ENCODE measurements at regions not wholly inside any gene's neighbourhood (a gene's known extent, or its start where the extent isn't known, plus 50 kb on each side); places are given as distances from the start of the nearest gene placed in this dataset.

DNA sequence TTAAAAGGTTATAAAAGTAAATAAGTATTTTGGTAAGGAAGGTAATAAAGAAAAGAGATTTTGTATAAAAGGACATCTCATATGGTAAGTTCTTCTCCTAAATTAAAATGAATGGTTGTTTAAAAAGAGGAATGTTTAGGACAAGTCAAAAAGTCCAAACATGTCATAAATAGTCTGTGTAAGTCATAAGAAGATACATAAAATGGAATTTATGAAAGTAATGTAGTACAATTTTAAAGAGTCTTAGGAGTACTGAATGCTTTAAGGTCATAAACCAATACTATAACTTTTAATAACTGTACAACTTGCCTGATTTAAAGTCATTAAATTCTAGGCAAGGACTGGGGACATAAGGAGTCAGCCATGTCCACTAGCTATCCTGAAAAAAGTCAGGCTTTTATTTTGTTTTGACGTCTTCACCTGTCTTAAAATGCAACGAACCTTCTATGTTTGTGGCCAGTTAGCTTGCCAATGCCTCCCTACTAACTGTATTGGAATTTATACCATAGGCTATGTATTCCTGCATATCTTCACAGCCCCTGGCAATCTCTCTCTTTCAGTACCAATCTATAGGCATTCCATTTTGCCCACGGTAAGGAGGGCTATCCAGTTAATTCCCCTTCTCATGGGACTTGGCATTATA, 312.3 kb upstream of the LRRTM4 start:
- BruUV-seq (replicated peaks) = no TSS peak
- dilution Hi-C loops (cut with HindIII; ENCODE audit: low sequenced_read_pairs, unreplicated experiment) = no loop called here
- H2BK120ac ChIP-seq (ENCODE audit: low read depth, low read length) = no peak overlapping the region

More for the DNA sequence above, 312.3 kb upstream of the LRRTM4 start:
- no peak overlapping the region for H3K4me3 ChIP-seq (ENCODE audit: insufficient read depth, low read depth, low read length)
- ATAC-seq (ENCODE audit: low read depth) (no peak), DNase-seq (no peak)
- no peak overlapping the region for H4K5ac ChIP-seq (ENCODE audit: low read depth, low read length)
- ChIA-PET POLR2A (ENCODE audit: unreplicated experiment) (no interaction called here), CTCF (no interaction called here)
- no peak for TF ChIP-seq CEBPB (IDR thresholded peaks at IDR 0.05; ENCODE audit: low read depth, low read length)
- no peak for TF ChIP-seq MAFK (IDR thresholded peaks at IDR 0.05; ENCODE audit: low read depth, low read length)
- no peak for TF ChIP-seq MAZ (IDR thresholded peaks at IDR 0.05; ENCODE audit: borderline replicate concordance, low read depth, low read length)
- no peak for TF ChIP-seq POLR2A (IDR thresholded peaks at IDR 0.05; ENCODE audit: low read depth, low read length)
- no peak for TF ChIP-seq RCOR1 (IDR thresholded peaks at IDR 0.05; ENCODE audit: insufficient replicate concordance, low read length)
- TF ChIP-seq, protein P1, sequence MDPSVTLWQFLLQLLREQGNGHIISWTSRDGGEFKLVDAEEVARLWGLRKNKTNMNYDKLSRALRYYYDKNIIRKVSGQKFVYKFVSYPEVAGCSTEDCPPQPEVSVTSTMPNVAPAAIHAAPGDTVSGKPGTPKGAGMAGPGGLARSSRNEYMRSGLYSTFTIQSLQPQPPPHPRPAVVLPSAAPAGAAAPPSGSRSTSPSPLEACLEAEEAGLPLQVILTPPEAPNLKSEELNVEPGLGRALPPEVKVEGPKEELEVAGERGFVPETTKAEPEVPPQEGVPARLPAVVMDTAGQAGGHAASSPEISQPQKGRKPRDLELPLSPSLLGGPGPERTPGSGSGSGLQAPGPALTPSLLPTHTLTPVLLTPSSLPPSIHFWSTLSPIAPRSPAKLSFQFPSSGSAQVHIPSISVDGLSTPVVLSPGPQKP (IDR thresholded peaks at IDR 0.05; ENCODE audit: borderline replicate concordance, low read depth, low read length) = no peak
- TF ChIP-seq BHLHE40 (IDR thresholded peaks at IDR 0.05; ENCODE audit: low read depth, low read length) = no peak
- TF ChIP-seq MXI1 (IDR thresholded peaks at IDR 0.05; ENCODE audit: borderline replicate concordance, low read depth, low read length) = no peak
- no peak for TF ChIP-seq CHD1 (IDR thresholded peaks at IDR 0.05; ENCODE audit: low read depth, low read length)
- TF ChIP-seq RAD21 (IDR thresholded peaks at IDR 0.05; ENCODE audit: low read length) = no peak
- TF ChIP-seq NFE2L2 (IDR thresholded peaks at IDR 0.05; ENCODE audit: low read depth, low read length) = no peak
- TF ChIP-seq SMC3 (IDR thresholded peaks at IDR 0.05; ENCODE audit: low read depth, low read length) = no peak
- TF ChIP-seq, protein P2, sequence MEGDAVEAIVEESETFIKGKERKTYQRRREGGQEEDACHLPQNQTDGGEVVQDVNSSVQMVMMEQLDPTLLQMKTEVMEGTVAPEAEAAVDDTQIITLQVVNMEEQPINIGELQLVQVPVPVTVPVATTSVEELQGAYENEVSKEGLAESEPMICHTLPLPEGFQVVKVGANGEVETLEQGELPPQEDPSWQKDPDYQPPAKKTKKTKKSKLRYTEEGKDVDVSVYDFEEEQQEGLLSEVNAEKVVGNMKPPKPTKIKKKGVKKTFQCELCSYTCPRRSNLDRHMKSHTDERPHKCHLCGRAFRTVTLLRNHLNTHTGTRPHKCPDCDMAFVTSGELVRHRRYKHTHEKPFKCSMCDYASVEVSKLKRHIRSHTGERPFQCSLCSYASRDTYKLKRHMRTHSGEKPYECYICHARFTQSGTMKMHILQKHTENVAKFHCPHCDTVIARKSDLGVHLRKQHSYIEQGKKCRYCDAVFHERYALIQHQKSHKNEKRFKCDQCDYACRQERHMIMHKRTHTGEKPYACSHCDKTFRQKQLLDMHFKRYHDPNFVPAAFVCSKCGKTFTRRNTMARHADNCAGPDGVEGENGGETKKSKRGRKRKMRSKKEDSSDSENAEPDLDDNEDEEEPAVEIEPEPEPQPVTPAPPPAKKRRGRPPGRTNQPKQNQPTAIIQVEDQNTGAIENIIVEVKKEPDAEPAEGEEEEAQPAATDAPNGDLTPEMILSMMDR (conservative IDR thresholded peaks at IDR 0.05; ENCODE audit: low read depth, low read length) = no peak
- TF ChIP-seq FOS (IDR thresholded peaks at IDR 0.05; ENCODE audit: low read depth, low read length) = no peak
- TF ChIP-seq, protein P3, sequence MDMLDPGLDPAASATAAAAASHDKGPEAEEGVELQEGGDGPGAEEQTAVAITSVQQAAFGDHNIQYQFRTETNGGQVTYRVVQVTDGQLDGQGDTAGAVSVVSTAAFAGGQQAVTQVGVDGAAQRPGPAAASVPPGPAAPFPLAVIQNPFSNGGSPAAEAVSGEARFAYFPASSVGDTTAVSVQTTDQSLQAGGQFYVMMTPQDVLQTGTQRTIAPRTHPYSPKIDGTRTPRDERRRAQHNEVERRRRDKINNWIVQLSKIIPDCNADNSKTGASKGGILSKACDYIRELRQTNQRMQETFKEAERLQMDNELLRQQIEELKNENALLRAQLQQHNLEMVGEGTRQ (IDR thresholded peaks at IDR 0.05; ENCODE audit: low read depth, low read length) = no peak
- TF ChIP-seq RFX5 (IDR thresholded peaks at IDR 0.05; ENCODE audit: low read depth, low read length) = no peak
- H2BK5ac ChIP-seq (ENCODE audit: low read depth, low read length, poor library complexity, severe bottlenecking) = no peak overlapping the region
- H3K4me1 ChIP-seq (ENCODE audit: control insufficient read depth, insufficient read depth, low read length) = no peaks in the 10 kb centered on the region
- no peak overlapping the region for H2AK9ac ChIP-seq (replicated peaks; ENCODE audit: low read depth, low read length, poor library complexity)
- no peak overlapping the region for H3K23ac ChIP-seq (ENCODE audit: low read depth, low read length)
- no peaks in the 10 kb centered on the region for H3K36me3 ChIP-seq (ENCODE audit: control insufficient read depth, insufficient read depth, low read length)
- no peak overlapping the region for H4K8ac ChIP-seq (ENCODE audit: low read depth in 2 of 2, low read length in 2 of 2)
- no peaks in the 10 kb centered on the region for H3K79me1 ChIP-seq (ENCODE audit: low read depth in 1 of 2, low read length in 2 of 2)
- no peak overlapping the region for H4K91ac ChIP-seq (ENCODE audit: insufficient read depth, low read depth, low read length)
- no peaks in the 10 kb centered on the region for H3K9me1 ChIP-seq (ENCODE audit: insufficient read depth, low read length)
- intact Hi-C loops (cut with micrococcal nuclease) = no loop called here
- no peak overlapping the region for H2BK15ac ChIP-seq (ENCODE audit: low read depth, low read length)
- no peak overlapping the region for H3K18ac ChIP-seq (ENCODE audit: low read depth, low read length)
- H3K27ac ChIP-seq (ENCODE audit: insufficient read depth, low read length) = no peak overlapping the region
- peaks cover 18% of the 10 kb centered on the region for H3K9me3 ChIP-seq (ENCODE audit: control insufficient read depth, insufficient read depth, low read length)
- H3K14ac ChIP-seq (replicated peaks; ENCODE audit: low read depth, low read length) = no peak overlapping the region
- H3K9ac ChIP-seq (ENCODE audit: low read depth, low read length) = no peak overlapping the region
- no peak overlapping the region for H3K56ac ChIP-seq (ENCODE audit: extremely low read depth, insufficient read depth, low read length)
- H4K20me1 ChIP-seq (ENCODE audit: insufficient read depth, low read length) = no peaks in the 10 kb centered on the region
- in situ Hi-C loops (cut with MboI; ENCODE audit: low sequenced_read_pairs) = no loop called here
- no CpG with 5 or more reads among the region's 3 CpGs for WGBS, 2 experiments (ENCODE audit: extremely low coverage in 2 of 2, insufficient read length in 1 of 2)
- H3K4ac ChIP-seq (ENCODE audit: low read depth, low read length) = no peak overlapping the region
- no peak overlapping the region for H2AK5ac ChIP-seq (ENCODE audit: low read depth, low read length)
- no peak overlapping the region for H2AFZ ChIP-seq (replicated peaks; ENCODE audit: low read length, poor library complexity)
- no peaks in the 10 kb centered on the region for H3K27me3 ChIP-seq (ENCODE audit: control insufficient read depth, insufficient read depth, low read length)
- H3K4me2 ChIP-seq (ENCODE audit: low read depth, low read length) = no peak overlapping the region
- H2BK20ac ChIP-seq (ENCODE audit: low read depth, low read length) = no peak overlapping the region

Measured in IMR-90 (cell line).